ENCODE measurements at regions not wholly inside any gene's neighbourhood (a gene's known extent, or its start where the extent isn't known, plus 50 kb on each side); places are given as distances from the start of the nearest gene placed in this dataset.

- ATAC-seq (no peak), DNase-seq (ENCODE audit: low spot score) (no peak)
- no peaks in the 10 kb centered on the region for H3K36me3 Mint-ChIP-seq (ENCODE audit: low read depth)
- no peak overlapping the region for H3K4me3 Mint-ChIP-seq
- no peaks in the 10 kb centered on the region for H3K27me3 Mint-ChIP-seq (ENCODE audit: insufficient read depth, low read depth, poor library complexity)
- H3F3A ChIP-seq (replicated peaks; ENCODE audit: low read depth), result no peaks in the 10 kb centered on the region
- H4K20me1 ChIP-seq (replicated peaks; ENCODE audit: insufficient read depth), result no peaks in the 10 kb centered on the region
- no peak for TF ChIP-seq ETS1 (IDR thresholded peaks at IDR 0.05)
- TF ChIP-seq ZNF462 (CRISPR knock-in tag; IDR thresholded peaks at IDR 0.05), result no peak
- TF ChIP-seq POLR2AphosphoS5 (IDR thresholded peaks at IDR 0.05; ENCODE audit: low read depth), result no peak
- no peak for TF ChIP-seq JUNB (IDR thresholded peaks at IDR 0.05; ENCODE audit: unreplicated experiment)
- TF ChIP-seq ZNF331 (CRISPR knock-in tag; IDR thresholded peaks at IDR 0.05; ENCODE audit: low read depth), result no peak
- no peak for TF ChIP-seq REST (IDR thresholded peaks at IDR 0.05; ENCODE audit: unreplicated experiment)
- no peak for TF ChIP-seq EZH2 (IDR thresholded peaks at IDR 0.05; ENCODE audit: low read depth, unreplicated experiment)
- no peak for TF ChIP-seq CREB1 (CRISPR knock-in tag; IDR thresholded peaks at IDR 0.05; ENCODE audit: low read depth)
- no peak for TF ChIP-seq ZNF114 (CRISPR knock-in tag; IDR thresholded peaks at IDR 0.05)
- no peak overlapping the region for H2AFZ ChIP-seq
- 0 out of 2 replicates have a peak, but pooled peaks cover 8% of the 10 kb centered on the region for H3K4me1 ChIP-seq (ENCODE audit: insufficient read depth)
- peaks cover 19% of the 10 kb centered on the region for H3K4me1 Mint-ChIP-seq
- no peaks in the 10 kb centered on the region for H3K27me3 ChIP-seq (ENCODE audit: insufficient read depth)
- no peaks in the 10 kb centered on the region for H3K79me2 ChIP-seq (replicated peaks; ENCODE audit: insufficient read depth)
- no peak overlapping the region for H3K27ac ChIP-seq (ENCODE audit: low read depth)
- no peak overlapping the region for H3K4me2 ChIP-seq
- no peaks in the 10 kb centered on the region for H3K9me2 ChIP-seq (ENCODE audit: insufficient read depth)
- no peaks in the 10 kb centered on the region for H3K36me3 ChIP-seq (ENCODE audit: insufficient read depth)
- peaks cover 3% of the 10 kb centered on the region for H3K9me3 Mint-ChIP-seq
- H3K4me3 ChIP-seq, result no peak overlapping the region
- H3K27ac Mint-ChIP-seq, result no peak overlapping the region
Observed at GRCh38 chr4:53920883-53921282, 143.5 kb downstream of the CHIC2 start.

Measured in GM23338 (cell line).